ENCODE measurements at regions not wholly inside any gene's neighbourhood (a gene's known extent, or its start where the extent isn't known, plus 50 kb on each side); places are given as distances from the start of the nearest gene placed in this dataset.
"Not testable (repeated sequence)": the region's sequence is repeated elsewhere in the genome, so short reads cannot be mapped to it uniquely, and the experiment has no call there.

DNA sequence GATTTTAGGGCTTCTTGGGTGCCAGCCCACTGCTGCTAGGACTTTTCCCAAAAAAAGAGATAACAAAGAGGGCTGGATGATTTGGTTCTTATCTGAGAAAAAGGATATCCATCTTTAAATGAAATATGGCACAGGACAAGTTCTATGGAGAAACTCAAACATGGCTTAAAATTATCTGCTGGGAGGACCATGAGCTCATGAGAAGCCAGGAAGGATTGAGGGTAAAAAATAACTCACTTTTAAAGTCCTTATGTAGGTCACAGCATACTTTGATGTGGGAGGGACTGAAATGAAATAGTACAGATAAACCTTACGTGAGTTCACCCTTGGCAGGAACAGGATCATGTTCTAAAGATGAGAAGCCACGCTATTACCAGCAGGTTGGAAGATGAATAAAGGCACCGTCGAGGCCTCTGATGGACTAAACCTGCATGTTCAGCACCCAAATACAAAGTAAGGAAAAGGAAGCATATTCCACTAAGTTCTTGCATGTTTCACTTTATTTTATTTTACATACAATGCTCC is 369.2 kb upstream of the KLF6 start:
- no peak for DNase-seq (ENCODE audit: low spot score in 2 of 2, unreplicated experiment in 2 of 2)
- TF ChIP-seq CTCF (IDR thresholded peaks at IDR 0.05; ENCODE audit: unreplicated experiment): no peak
- H3K9me3 Mint-ChIP-seq: no peaks in the 10 kb centered on the region
- H3K4me3 Mint-ChIP-seq: no peak overlapping the region
- H3K4me1 Mint-ChIP-seq: no peaks in the 10 kb centered on the region
- H3K27ac Mint-ChIP-seq: no peak overlapping the region
- no peaks in the 10 kb centered on the region for H3K27me3 Mint-ChIP-seq (ENCODE audit: low read depth)
- H3K36me3 Mint-ChIP-seq: no peaks in the 10 kb centered on the region

DNA sequence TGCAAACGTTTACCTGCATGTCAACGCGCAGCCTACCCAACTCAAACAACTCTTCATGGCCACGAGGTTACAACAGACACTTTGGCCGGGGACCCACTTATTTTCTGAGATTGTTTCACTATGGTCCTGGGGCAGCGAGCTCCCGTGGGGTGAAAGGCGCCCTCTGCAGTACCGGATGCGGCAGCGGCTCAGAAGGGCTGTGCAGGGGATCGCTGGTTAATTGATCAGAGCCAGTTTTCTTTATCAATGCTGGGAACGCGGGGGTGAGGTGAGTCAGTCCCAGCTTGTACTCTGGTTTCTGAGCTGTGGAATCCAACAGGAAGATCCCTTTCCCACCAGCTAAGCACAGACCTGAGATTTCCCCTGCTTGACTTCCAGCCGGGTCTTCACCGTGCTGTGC is 366.5 kb upstream of the KLF6 start:
- Mint-ChIP-seq H3K36me3 (no peaks in the 10 kb centered on the region), H3K4me1 (no peaks in the 10 kb centered on the region), H3K27me3 (ENCODE audit: low read depth) (no peaks in the 10 kb centered on the region), H3K4me3 (no peak overlapping the region), H3K9me3 (no peaks in the 10 kb centered on the region), H3K27ac (no peak overlapping the region)
- TF ChIP-seq CTCF (IDR thresholded peaks at IDR 0.05; ENCODE audit: unreplicated experiment): no peak
- DNase-seq (ENCODE audit: low spot score in 2 of 2, unreplicated experiment in 2 of 2): no peak

DNA sequence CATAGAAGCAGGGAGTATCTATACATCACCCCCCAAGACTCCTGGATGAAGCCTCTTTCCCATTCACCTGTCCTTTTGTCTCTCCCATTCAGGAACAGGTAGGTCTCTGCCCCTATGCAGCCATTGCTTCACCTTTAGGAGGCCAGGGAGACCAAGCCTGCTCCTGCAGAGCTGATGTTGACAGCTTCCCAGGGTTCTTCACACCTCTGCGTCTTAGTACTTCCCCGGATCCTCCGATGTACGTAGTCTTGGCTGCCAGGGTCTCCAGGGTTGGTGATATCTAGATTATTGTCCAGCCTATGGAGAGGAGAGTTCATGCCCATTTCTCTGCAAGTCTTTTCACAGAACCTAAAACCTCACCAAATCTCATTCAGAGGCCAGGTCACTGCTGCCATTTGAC is 365.7 kb upstream of the KLF6 start:
- no peak for DNase-seq (ENCODE audit: low spot score in 2 of 2, unreplicated experiment in 2 of 2)
- H3K4me3 Mint-ChIP-seq: no peak overlapping the region
- H3K27me3 Mint-ChIP-seq (ENCODE audit: low read depth): no peaks in the 10 kb centered on the region
- no peaks in the 10 kb centered on the region for H3K36me3 Mint-ChIP-seq
- H3K9me3 Mint-ChIP-seq: no peaks in the 10 kb centered on the region
- H3K27ac Mint-ChIP-seq: no peak overlapping the region
- no peaks in the 10 kb centered on the region for H3K4me1 Mint-ChIP-seq
- no peak for TF ChIP-seq CTCF (IDR thresholded peaks at IDR 0.05; ENCODE audit: unreplicated experiment)

- DNase-seq (ENCODE audit: low spot score in 2 of 2, unreplicated experiment in 2 of 2): not testable (repeated sequence)
These were observed 364.5 kb upstream of the KLF6 start for GRCh38 chr10:4149460-4149859.

DNA sequence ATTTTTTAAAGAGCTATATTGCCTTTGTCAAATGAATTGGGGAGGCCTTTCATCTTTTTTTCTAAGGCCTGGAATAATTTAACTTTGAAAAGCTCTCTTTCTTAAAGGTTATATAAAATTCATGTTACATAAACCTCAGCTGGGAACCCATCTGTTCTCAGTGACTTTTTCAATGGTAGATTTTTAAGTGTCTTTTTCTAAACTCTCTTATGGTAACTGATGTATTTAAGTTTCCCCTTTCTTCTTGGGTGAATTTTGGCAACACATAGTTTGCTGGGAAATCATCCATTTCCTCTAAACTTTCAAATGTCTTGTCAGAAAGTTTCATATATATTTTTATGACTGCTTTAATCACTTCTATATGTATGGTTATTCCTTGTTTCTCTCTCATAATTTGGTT is 362.2 kb upstream of the KLF6 start:
- no peaks in the 10 kb centered on the region for H3K27me3 Mint-ChIP-seq (ENCODE audit: low read depth)
- no peak overlapping the region for H3K27ac Mint-ChIP-seq
- H3K4me1 Mint-ChIP-seq: no peaks in the 10 kb centered on the region
- H3K4me3 Mint-ChIP-seq: no peak overlapping the region
- TF ChIP-seq CTCF (IDR thresholded peaks at IDR 0.05; ENCODE audit: unreplicated experiment): no peak
- peaks cover 7% of the 10 kb centered on the region for H3K9me3 Mint-ChIP-seq
- DNase-seq (ENCODE audit: low spot score in 2 of 2, unreplicated experiment in 2 of 2): no peak
- no peaks in the 10 kb centered on the region for H3K36me3 Mint-ChIP-seq

More at GRCh38 chr10:4149460-4149859, 364.5 kb upstream of the KLF6 start:
- H3K9me3 Mint-ChIP-seq; H3K4me3 Mint-ChIP-seq; H3K4me1 Mint-ChIP-seq; H3K36me3 Mint-ChIP-seq; H3K27ac Mint-ChIP-seq; H3K27me3 Mint-ChIP-seq (ENCODE audit: low read depth): not testable (repeated sequence)

DNA sequence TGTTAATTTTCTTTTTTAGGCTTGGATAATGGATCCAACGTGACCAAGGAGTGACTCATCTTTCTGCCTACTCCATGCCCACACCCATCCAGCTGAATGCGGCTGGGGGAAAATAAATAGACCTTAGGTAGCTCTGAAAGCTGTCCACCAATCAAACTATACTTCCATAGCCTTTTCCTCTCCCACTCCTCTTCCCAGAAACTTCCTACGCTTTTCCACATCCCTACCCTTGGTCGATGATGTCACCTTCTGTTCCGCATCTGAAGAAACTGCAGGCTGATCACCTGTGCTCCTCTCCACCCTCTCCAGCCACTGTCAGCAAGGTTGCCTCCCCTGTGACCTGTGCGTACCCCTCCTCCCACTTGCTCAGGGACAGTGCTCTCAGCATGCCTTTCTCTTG is 359.8 kb upstream of the KLF6 start:
- no peak overlapping the region for H3K4me3 Mint-ChIP-seq
- H3K27ac Mint-ChIP-seq: no peak overlapping the region
- H3K36me3 Mint-ChIP-seq: peaks cover 3% of the 10 kb centered on the region
- no peaks in the 10 kb centered on the region for H3K27me3 Mint-ChIP-seq (ENCODE audit: low read depth)
- no peak for TF ChIP-seq CTCF (IDR thresholded peaks at IDR 0.05; ENCODE audit: unreplicated experiment)
- H3K4me1 Mint-ChIP-seq: no peaks in the 10 kb centered on the region
- DNase-seq (ENCODE audit: low spot score in 2 of 2, unreplicated experiment in 2 of 2): no peak
- H3K9me3 Mint-ChIP-seq: peaks cover 25% of the 10 kb centered on the region
